ENCODE measurements at regions not wholly inside any gene's neighbourhood (a gene's known extent, or its start where the extent isn't known, plus 50 kb on each side); places are given as distances from the start of the nearest gene placed in this dataset.

GRCh38 chr4:14124816-14125215 is 497.3 kb upstream of the BOD1L1 start:
- H3K27me3 ChIP-seq (ENCODE audit: control insufficient read depth, insufficient read depth, low read length): no peaks in the 10 kb centered on the region
- Mint-ChIP-seq H3K36me3 (no peaks in the 10 kb centered on the region), H3K27me3 (ENCODE audit: low read depth in 2 of 2) (peaks cover 0 to 2% of the 10 kb centered on the region in 2 donors), H3K9me3 (peaks cover 0 to 8% of the 10 kb centered on the region in 2 donors), H3K4me3 (no peak overlapping the region), H3K4me1 (no peaks in the 10 kb centered on the region), H3K27ac (no peak overlapping the region)
- H3K9me3 ChIP-seq (ENCODE audit: control insufficient read depth, insufficient read depth, low read length): no peaks in the 10 kb centered on the region
- TF ChIP-seq, protein P1, sequence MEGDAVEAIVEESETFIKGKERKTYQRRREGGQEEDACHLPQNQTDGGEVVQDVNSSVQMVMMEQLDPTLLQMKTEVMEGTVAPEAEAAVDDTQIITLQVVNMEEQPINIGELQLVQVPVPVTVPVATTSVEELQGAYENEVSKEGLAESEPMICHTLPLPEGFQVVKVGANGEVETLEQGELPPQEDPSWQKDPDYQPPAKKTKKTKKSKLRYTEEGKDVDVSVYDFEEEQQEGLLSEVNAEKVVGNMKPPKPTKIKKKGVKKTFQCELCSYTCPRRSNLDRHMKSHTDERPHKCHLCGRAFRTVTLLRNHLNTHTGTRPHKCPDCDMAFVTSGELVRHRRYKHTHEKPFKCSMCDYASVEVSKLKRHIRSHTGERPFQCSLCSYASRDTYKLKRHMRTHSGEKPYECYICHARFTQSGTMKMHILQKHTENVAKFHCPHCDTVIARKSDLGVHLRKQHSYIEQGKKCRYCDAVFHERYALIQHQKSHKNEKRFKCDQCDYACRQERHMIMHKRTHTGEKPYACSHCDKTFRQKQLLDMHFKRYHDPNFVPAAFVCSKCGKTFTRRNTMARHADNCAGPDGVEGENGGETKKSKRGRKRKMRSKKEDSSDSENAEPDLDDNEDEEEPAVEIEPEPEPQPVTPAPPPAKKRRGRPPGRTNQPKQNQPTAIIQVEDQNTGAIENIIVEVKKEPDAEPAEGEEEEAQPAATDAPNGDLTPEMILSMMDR (IDR thresholded peaks at IDR 0.05): no peak
- no peaks in the 10 kb centered on the region for H3K36me3 ChIP-seq (ENCODE audit: control insufficient read depth, insufficient read depth, low read length)
- H3K4me3 ChIP-seq (ENCODE audit: low read length): no peak overlapping the region
- ATAC-seq (no peak), DNase-seq (no peak)
- intact Hi-C loops (cut with micrococcal nuclease): no loop called here
- H3K27ac ChIP-seq (ENCODE audit: low read length): no peak overlapping the region
- WGBS (ENCODE audit: insufficient coverage): 72% methylated on average over 2 of the region's 2 CpGs
- no peaks in the 10 kb centered on the region for H3K4me1 ChIP-seq (ENCODE audit: control insufficient read depth, insufficient read depth, low read length)

- DNase-seq (no peak), ATAC-seq (no peak)
- no peaks in the 10 kb centered on the region for H3K4me1 Mint-ChIP-seq
- no CpG with 5 or more reads among the region's 1 CpG for WGBS (ENCODE audit: insufficient coverage)
- Histone ChIP-seq H3K27me3 (ENCODE audit: control insufficient read depth, insufficient read depth, low read length) (no peaks in the 10 kb centered on the region), H3K4me1 (ENCODE audit: control insufficient read depth, insufficient read depth, low read length) (no peaks in the 10 kb centered on the region), H3K27ac (ENCODE audit: low read length) (no peak overlapping the region), H3K9me3 (ENCODE audit: control insufficient read depth, insufficient read depth, low read length) (no peaks in the 10 kb centered on the region), H3K4me3 (ENCODE audit: low read length) (no peak overlapping the region), H3K36me3 (ENCODE audit: control insufficient read depth, insufficient read depth, low read length) (no peaks in the 10 kb centered on the region)
- intact Hi-C loops (cut with micrococcal nuclease): no loop called here
- TF ChIP-seq, protein P1 (IDR thresholded peaks at IDR 0.05): no peak
- H3K4me3 Mint-ChIP-seq: no peak overlapping the region
- H3K36me3 Mint-ChIP-seq: no peaks in the 10 kb centered on the region
- H3K27ac Mint-ChIP-seq: no peak overlapping the region
- H3K27me3 Mint-ChIP-seq (ENCODE audit: low read depth in 2 of 2): peaks cover 0 to 2% of the 10 kb centered on the region in 2 donors
- peaks cover 0 to 8% of the 10 kb centered on the region in 2 donors for H3K9me3 Mint-ChIP-seq
Measured at GRCh38 chr4:14125375-14126129, 498.0 kb upstream of the BOD1L1 start.

DNA sequence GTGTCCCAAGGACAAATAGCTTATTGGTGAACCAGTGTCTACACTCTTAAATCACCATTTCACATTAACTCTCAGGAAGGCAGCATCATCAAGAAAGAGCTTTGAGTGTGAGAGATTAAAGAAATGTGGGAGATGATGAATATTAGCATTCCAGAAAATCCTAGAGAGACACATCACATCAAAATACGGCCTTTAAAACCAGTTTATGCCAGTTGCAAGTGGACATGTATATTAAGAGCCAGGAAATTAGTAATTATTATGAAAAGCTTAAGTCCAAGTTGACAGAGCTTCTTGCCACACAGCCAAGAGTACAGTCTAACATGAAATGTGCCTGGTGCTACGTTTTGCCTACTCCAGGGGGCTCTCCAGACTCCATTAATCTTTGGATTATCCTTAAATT is 503.0 kb upstream of the BOD1L1 start:
- intact Hi-C loops (cut with micrococcal nuclease): no loop called here
- WGBS (ENCODE audit: insufficient coverage): 68% methylated on average over 2 of the region's 2 CpGs
- Mint-ChIP-seq H3K27me3 (ENCODE audit: low read depth in 2 of 2) (peaks cover 0 to 2% of the 10 kb centered on the region in 2 donors), H3K36me3 (no peaks in the 10 kb centered on the region), H3K9me3 (peaks cover 0 to 5% of the 10 kb centered on the region in 2 donors), H3K27ac (no peak overlapping the region), H3K4me1 (no peaks in the 10 kb centered on the region), H3K4me3 (no peak overlapping the region)
- Histone ChIP-seq H3K27me3 (ENCODE audit: control insufficient read depth, insufficient read depth, low read length) (no peaks in the 10 kb centered on the region), H3K4me1 (ENCODE audit: control insufficient read depth, insufficient read depth, low read length) (no peaks in the 10 kb centered on the region), H3K36me3 (ENCODE audit: control insufficient read depth, insufficient read depth, low read length) (no peaks in the 10 kb centered on the region), H3K9me3 (ENCODE audit: control insufficient read depth, insufficient read depth, low read length) (no peaks in the 10 kb centered on the region), H3K4me3 (ENCODE audit: low read length) (no peak overlapping the region), H3K27ac (ENCODE audit: low read length) (no peak overlapping the region)
- DNase-seq: no peak
- ATAC-seq: no peak
- TF ChIP-seq, protein P1 (IDR thresholded peaks at IDR 0.05): no peak

DNA sequence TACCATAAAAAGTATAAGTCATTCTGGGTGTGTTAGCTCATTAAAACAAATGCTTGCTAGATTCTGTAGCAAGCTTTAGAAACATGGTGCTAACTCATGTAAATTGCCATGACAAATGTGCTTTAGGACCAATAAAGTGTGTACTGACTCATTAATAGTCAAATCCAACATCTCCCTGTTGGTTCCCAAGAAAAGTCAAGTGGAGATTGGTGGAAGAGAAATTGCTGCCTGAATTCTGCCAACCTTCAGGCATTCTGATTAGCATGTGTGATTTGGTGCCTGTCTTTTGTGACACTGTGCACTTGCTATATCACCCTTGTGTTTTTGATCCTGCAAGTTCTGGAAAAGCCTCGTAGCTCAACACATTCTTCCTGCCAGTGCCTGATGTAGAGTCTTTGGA is 503.8 kb upstream of the BOD1L1 start:
- H3K9me3 ChIP-seq (ENCODE audit: control insufficient read depth, insufficient read depth, low read length): no peaks in the 10 kb centered on the region
- no peaks in the 10 kb centered on the region for H3K36me3 Mint-ChIP-seq
- peaks cover 0 to 5% of the 10 kb centered on the region in 2 donors for H3K9me3 Mint-ChIP-seq
- TF ChIP-seq, protein P1 (IDR thresholded peaks at IDR 0.05): no peak
- H3K4me1 Mint-ChIP-seq: no peaks in the 10 kb centered on the region
- peaks cover 0 to 2% of the 10 kb centered on the region in 2 donors for H3K27me3 Mint-ChIP-seq (ENCODE audit: low read depth in 2 of 2)
- intact Hi-C loops (cut with micrococcal nuclease): no loop called here
- H3K36me3 ChIP-seq (ENCODE audit: control insufficient read depth, insufficient read depth, low read length): no peaks in the 10 kb centered on the region
- H3K4me3 Mint-ChIP-seq: no peak overlapping the region
- H3K27ac Mint-ChIP-seq: no peak overlapping the region
- WGBS (ENCODE audit: insufficient coverage): 75% methylated on average over 1 of the region's 1 CpG
- DNase-seq: no peak
- no peak for ATAC-seq
- no peaks in the 10 kb centered on the region for H3K4me1 ChIP-seq (ENCODE audit: control insufficient read depth, insufficient read depth, low read length)
- no peak overlapping the region for H3K27ac ChIP-seq (ENCODE audit: low read length)
- no peaks in the 10 kb centered on the region for H3K27me3 ChIP-seq (ENCODE audit: control insufficient read depth, insufficient read depth, low read length)
- H3K4me3 ChIP-seq (ENCODE audit: low read length): no peak overlapping the region

Data from natural killer cell (primary cell).